Activated naive CD8-positive, alpha-beta T cell (primary cell): ENCODE measurements at regions not wholly inside any gene's neighbourhood (a gene's known extent, or its start where the extent isn't known, plus 50 kb on each side); places are given as distances from the start of the nearest gene placed in this dataset.

ENCODE experiments used
- H3K27ac Mint-ChIP-seq: one replicate; pipeline ENCODE4 v1.8.0; 2021; ENCODE audit warnings: mixed read lengths
- H3K27me3 Mint-ChIP-seq: one replicate; pipeline ENCODE4 v1.8.0; 2021; ENCODE audit warnings: mixed read lengths
- H3K36me3 Mint-ChIP-seq: one replicate; pipeline ENCODE4 v1.8.0; 2021; ENCODE audit warnings: mixed read lengths
- H3K4me1 Mint-ChIP-seq: one replicate; pipeline ENCODE4 v1.8.0; 2021; ENCODE audit warnings: low read depth, mixed read lengths
- H3K4me3 Mint-ChIP-seq: one replicate; pipeline ENCODE4 v1.8.0; 2021; ENCODE audit warnings: mild to moderate bottlenecking, mixed read lengths
- H3K9me3 Mint-ChIP-seq: one replicate; pipeline ENCODE4 v1.8.0; 2021; ENCODE audit warnings: low read depth, mixed read lengths

DNA sequence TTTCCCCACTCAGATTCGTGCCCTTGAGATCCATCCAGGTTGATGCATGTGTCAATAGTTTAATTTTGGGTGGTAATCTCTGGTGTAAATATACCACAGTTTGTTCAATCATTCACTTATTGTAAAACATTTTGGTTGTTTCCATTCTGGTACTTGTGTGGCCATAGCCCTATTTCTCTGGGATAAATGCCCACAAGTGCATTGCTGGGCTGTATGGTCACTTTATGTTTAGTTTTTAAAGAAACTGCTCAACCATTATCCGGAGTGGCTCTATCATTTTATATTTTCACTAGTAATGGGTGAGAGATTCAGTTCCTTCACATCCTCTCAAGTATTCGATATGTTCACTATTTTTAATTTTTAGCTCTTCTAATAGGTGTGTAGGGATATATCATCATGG lies 60.7 kb upstream of the RNF24 start:
- Mint-ChIP-seq H3K27ac (no peak overlapping the region), H3K4me3 (no peak overlapping the region), H3K27me3 (no peaks in the 10 kb centered on the region), H3K36me3 (no peaks in the 10 kb centered on the region), H3K9me3 (no peaks in the 10 kb centered on the region), H3K4me1 (peaks cover 12% of the 10 kb centered on the region)

DNA sequence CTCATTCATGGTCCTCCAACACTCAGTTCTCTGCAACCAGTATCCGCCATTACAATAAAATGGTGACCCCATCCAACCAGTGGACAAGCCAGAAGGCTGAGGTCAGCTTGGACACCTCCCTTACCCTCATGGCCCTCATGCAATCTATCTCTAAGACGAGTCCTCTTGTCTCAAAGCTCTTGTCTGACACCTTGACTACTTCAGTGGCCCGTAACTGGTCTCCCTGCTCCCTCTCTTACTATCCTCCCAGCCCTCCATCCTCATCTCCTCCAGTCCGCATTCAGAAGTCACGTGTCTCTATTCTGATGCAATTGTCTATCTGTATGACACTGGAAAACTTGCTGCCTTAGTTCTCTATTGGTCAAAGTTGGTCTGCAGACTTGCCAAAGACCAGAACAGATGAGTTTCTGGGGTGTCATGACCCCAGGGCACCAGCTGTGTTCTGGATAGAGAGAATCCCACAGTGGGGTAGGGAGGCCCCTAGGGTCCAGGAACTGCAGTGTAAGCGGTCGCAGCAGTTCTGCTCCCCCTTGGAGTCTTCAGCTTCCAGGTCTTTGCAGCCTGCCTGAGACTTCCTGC lies 59.6 kb upstream of the RNF24 start:
- Mint-ChIP-seq H3K36me3 (no peaks in the 10 kb centered on the region), H3K27me3 (no peaks in the 10 kb centered on the region), H3K4me1 (peaks cover 12% of the 10 kb centered on the region), H3K27ac (no peak overlapping the region), H3K9me3 (no peaks in the 10 kb centered on the region), H3K4me3 (no peak overlapping the region)

DNA sequence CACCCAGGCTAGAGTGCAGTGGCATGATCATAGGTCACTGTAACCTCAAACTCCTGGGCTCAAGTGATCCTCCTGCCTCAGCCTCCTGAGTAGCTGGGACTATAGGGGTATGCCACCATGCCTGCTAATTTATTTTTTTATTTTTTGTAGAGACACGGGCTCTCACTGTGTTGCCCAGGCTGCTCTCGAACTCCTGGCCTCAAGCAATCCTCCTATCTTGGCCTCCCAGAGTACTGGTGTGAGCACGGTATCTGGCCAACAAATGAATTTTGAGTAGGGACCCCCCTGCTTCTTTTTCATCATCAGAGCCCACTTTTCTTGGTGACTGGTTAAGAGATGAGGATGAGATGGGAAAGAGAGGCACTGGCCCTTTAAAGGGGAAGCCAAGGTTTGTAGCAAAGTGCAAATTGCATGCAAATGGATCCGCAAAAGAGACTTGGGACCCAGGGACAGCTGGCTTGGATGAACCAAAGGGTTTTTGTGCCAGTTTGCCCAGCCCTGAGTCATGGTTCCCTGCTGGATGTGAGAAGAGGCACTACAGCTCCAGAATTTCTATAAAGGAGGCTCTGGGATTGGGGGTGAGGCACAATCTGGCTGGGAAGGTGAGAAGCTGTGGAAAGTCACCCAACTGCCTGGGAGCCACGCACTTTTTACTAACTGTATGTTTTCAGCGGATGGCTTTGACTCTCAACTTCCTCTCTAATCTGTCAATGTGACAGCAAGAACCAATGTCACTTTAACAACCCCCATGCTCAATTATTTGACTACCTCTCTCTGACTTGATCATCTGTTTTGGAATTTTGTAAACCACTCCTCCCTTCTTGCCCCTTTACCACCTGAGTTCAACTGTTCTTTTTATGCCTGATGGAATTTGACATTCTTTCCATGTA lies 58.7 kb upstream of the RNF24 start:
- Mint-ChIP-seq H3K4me1 (peaks cover 11% of the 10 kb centered on the region), H3K36me3 (no peaks in the 10 kb centered on the region)

DNA sequence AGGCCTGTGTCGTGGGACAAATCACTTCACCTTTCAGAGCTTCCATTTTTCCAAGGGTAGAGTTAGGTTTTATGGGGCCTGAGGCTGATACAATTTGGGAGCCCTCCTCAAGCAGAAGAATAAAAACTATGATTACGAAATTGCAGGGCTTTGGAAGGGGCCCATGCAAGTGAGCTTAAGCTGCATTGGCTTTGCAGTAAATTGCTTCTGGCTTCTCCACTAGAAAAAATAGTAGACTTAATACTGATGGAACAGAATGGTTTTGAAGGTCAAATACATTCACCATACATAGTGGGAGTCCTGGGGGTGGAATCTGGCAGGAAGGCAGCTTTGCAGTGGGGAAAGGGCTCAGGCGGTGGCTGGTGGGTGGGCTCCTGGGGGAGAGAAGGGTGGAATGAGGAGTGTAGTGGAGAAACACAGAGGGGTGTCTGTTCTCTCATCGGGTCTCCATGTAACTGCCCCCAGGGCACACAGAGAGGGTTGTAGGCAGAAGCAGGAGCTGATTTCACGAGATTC lies 55.9 kb upstream of the RNF24 start:
- Mint-ChIP-seq H3K4me3 (no peak overlapping the region), H3K9me3 (no peaks in the 10 kb centered on the region), H3K4me1 (no peaks in the 10 kb centered on the region), H3K27ac (no peak overlapping the region), H3K36me3 (no peaks in the 10 kb centered on the region), H3K27me3 (no peaks in the 10 kb centered on the region)

More for the DNA sequence above, 58.7 kb upstream of the RNF24 start:
- Mint-ChIP-seq H3K4me3 (no peak overlapping the region), H3K27me3 (no peaks in the 10 kb centered on the region), H3K9me3 (no peaks in the 10 kb centered on the region), H3K27ac (no peak overlapping the region)

DNA sequence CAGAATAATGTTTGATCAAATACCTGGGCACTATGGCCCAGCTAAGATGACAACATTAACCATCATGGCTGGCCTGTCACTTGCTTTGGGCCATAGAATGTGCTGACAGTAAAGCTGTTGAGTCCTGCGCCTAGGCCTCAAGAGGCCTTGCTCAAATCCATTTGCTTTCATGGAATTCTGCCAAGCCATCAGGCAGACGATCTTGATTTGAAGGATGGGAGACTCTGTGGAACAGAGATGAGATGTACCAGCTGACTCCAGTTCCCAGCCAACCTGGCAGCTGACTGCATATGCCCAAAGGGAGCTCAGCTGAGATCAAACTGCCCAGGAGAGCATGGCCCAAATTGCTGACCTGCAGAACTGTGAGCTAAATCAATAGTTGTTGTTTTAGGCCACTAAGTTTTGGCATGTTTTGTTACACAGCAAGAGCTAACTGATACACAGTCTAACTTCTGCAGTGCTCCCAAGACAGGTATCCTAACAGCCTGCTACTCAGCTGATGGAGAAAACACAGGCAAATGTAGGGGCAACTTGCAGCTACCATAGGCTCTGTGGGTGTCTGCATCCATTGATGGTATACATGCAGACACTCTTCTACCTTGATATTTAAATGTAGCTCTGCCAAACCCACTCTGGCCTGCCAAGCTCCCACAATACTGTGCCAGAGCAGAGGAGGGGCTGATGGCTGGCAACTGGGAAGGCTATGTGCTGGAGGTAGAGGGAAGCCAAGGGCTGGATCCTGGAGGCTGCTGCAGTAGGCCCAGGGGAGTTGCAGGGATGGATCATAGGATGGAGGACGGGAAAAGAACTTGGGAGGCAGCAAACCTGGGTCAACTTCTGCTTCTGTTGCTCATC lies 55.2 kb upstream of the RNF24 start:
- no peak overlapping the region for H3K27ac Mint-ChIP-seq
- no peaks in the 10 kb centered on the region for H3K27me3 Mint-ChIP-seq
- peaks cover 2% of the 10 kb centered on the region for H3K36me3 Mint-ChIP-seq
- peaks cover 4% of the 10 kb centered on the region for H3K4me1 Mint-ChIP-seq
- no peak overlapping the region for H3K4me3 Mint-ChIP-seq
- no peaks in the 10 kb centered on the region for H3K9me3 Mint-ChIP-seq

DNA sequence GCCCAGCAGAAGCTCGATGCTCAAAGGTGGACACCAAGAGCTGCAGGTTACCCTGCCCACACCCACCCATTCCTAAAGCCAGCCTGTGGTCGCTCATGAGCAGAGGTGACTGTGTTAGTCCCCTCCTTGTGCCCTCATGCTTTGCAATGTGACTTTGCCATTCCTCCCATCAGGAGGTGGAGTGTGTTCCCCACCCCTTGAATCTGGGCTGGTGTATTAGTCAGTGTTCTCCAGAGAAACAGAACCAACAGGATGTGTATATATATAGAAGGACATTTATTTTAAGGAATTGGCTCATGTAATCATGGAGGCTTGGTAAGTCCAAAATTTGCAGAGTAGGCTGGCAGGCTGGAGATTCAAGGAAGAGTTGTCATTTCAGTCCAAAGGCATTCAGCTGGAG lies 54.4 kb upstream of the RNF24 start:
- peaks cover 4% of the 10 kb centered on the region for H3K4me1 Mint-ChIP-seq
- H3K4me3 Mint-ChIP-seq = no peak overlapping the region
- H3K36me3 Mint-ChIP-seq = peaks cover 2% of the 10 kb centered on the region
- H3K27me3 Mint-ChIP-seq = no peaks in the 10 kb centered on the region
- H3K9me3 Mint-ChIP-seq = no peaks in the 10 kb centered on the region
- no peak overlapping the region for H3K27ac Mint-ChIP-seq

DNA sequence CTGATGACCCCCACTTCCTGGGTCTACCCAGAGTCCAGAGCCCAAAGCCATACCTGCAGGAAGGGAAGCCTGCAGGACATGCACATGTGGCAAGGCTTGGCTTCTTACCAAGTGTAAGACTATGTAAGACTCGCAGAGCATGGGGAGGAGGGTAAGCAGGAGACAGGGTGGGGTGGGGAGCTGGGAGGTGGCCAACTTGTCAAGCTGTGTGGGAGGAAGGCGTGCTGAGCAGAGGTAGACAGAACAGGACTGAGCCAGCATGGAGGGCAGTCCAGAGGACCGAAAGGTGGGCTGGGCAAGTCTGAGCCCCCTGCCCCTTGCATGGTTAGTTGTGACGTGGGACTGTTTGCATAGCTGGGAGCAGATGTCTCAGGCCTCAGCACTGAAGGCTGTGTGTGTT lies 53.4 kb upstream of the RNF24 start:
- Mint-ChIP-seq H3K4me3 (no peak overlapping the region), H3K4me1 (peaks cover 4% of the 10 kb centered on the region), H3K36me3 (peaks cover 2% of the 10 kb centered on the region), H3K27me3 (no peaks in the 10 kb centered on the region), H3K9me3 (no peaks in the 10 kb centered on the region), H3K27ac (no peak overlapping the region)

DNA sequence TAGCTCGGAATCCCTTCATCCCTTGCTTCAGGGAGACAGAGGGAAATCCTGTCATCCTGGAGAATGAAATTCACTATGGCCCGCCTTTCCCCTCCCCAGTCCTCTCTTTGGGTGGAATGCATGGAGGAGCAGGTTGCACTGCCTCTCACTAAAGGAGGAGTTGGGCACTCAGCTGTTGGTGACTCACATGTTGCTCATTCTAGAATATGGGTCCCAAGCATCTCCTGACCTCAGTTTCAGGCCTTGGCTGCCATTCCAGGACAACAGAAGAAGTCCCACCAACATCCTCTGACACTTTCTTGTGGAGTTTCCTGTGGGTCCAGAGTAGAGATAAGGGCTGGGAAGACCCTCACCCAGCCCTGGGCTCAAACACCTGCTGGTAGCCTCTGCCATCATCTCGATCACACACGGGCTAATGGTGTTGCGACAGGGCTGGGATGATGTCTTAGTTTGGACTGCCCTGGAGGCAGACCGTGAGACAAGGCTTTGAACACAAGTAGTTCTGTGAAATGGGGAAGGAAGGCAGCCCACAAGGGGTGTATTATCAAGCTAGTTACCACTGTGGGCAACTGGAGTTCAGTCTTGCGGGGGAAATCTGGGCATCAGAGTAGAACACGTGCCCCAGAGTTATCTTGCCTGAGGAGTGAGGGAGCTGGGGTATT lies 52.4 kb upstream of the RNF24 start:
- no peaks in the 10 kb centered on the region for H3K27me3 Mint-ChIP-seq
- H3K9me3 Mint-ChIP-seq = no peaks in the 10 kb centered on the region
- peaks cover 4% of the 10 kb centered on the region for H3K4me1 Mint-ChIP-seq
- H3K27ac Mint-ChIP-seq = no peak overlapping the region
- H3K4me3 Mint-ChIP-seq = no peak overlapping the region
- H3K36me3 Mint-ChIP-seq = peaks cover 2% of the 10 kb centered on the region

DNA sequence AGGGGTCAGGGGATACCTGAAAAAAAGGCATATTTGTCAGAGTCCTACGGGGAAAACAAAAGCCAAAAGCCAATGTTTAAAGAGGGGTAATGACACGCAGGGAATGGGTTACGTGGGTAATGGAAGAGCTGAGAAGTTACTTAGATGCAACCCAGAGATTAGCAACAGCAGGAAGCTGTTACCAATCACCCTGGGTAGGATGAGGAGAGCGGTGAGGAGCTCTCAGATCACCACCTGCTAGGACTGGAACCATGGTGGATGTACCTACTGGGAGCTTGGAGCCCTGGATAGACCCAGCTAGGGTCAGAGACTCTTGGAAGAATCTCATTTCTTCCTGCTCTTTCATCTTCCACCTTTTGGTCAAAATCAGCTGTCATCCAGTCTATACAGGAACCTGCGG lies 51.2 kb upstream of the RNF24 start:
- H3K4me1 Mint-ChIP-seq = peaks cover 4% of the 10 kb centered on the region

DNA sequence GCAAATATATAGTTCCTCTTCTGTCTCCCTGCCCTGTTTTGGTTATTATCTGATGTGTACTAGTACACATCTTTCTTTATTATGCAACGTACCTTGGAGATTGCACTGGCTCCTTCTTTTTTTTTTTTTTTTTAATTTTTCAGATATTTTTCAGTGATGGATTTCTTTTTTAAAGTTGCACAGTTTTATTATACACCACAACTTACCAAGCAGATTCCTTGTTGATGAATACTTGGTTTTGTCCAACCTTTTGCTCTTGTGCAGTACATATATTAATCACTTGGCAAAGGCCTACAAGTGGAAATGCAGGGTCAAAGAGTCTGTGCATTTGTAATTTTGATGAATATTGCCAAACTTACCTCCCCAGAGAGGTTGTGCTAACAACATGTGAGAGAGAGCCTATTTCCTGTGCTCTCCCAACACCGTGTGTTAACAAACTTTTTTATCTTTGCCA lies 50.1 kb upstream of the RNF24 start:
- Mint-ChIP-seq H3K9me3 (no peaks in the 10 kb centered on the region), H3K4me3 (no peak overlapping the region), H3K36me3 (peaks cover 2% of the 10 kb centered on the region), H3K27ac (no peak overlapping the region), H3K27me3 (no peaks in the 10 kb centered on the region), H3K4me1 (peaks cover 4% of the 10 kb centered on the region)

More for the DNA sequence above, 51.2 kb upstream of the RNF24 start:
- no peak overlapping the region for H3K4me3 Mint-ChIP-seq
- no peaks in the 10 kb centered on the region for H3K27me3 Mint-ChIP-seq
- H3K36me3 Mint-ChIP-seq = peaks cover 2% of the 10 kb centered on the region
- no peaks in the 10 kb centered on the region for H3K9me3 Mint-ChIP-seq
- no peak overlapping the region for H3K27ac Mint-ChIP-seq
